ENCODE measurements at regions not wholly inside any gene's neighbourhood (a gene's known extent, or its start where the extent isn't known, plus 50 kb on each side); places are given as distances from the start of the nearest gene placed in this dataset.
"Not testable (repeated sequence)": the region's sequence is repeated elsewhere in the genome, so short reads cannot be mapped to it uniquely, and the experiment has no call there.

- TF ChIP-seq CTCF (IDR thresholded peaks at IDR 0.05); EZH2 (IDR thresholded peaks at IDR 0.05; ENCODE audit: borderline replicate concordance, insufficient read depth, low read depth, low read length, poor library complexity, severe bottlenecking): not testable (repeated sequence)
These were observed 1026.3 kb downstream of the CDY1 start for GRCh38 chrY:26648240-26648639.

Measured in B cell (primary cell).